IMR-90 (cell line): ENCODE measurements at regions not wholly inside any gene's neighbourhood (a gene's known extent, or its start where the extent isn't known, plus 50 kb on each side); places are given as distances from the start of the nearest gene placed in this dataset.

Source experiments
- ATAC-seq: fragments of 200-7000 bp; cut with Tn5 transposase; 2 replicates; pipeline ENCODE4 v1.9.1; 2020; ENCODE audit warnings: low read depth, mild to moderate bottlenecking, moderate library complexity
- BruUV-seq: library from RNA; stranded (reverse); fragments of 400-500 nt; replicated peaks from 2 replicates; lab custom pipeline; 2021; lab: Mats Ljungman, UMichigan
- CTCF ChIA-PET: fragments of 300-600 bp; formaldehyde crosslinking; extraction: SDS; loops from one replicate; lab custom pipeline; 2021; ENCODE audit warnings: antibody characterized with exemption; lab: Yijun Ruan, JAX
- POLR2A ChIA-PET: fragments of 300-600 bp; sonication (Branson Sonifier 250); formaldehyde crosslinking; loops from one replicate; lab custom pipeline; 2022; ENCODE audit warnings: antibody characterized with exemption; ENCODE audit not compliant: unreplicated experiment; lab: Charles Lee
- DNase-seq: peaks from one replicate; pipeline ENCODE4 v3.0.0; 2013
- H2AFZ ChIP-seq: replicated peaks from 2 replicates; pipeline ENCODE3; 2013; ENCODE audit warnings: low read length, mild to moderate bottlenecking; ENCODE audit not compliant: poor library complexity
- H2AK5ac ChIP-seq: 2 replicates; pipeline ENCODE4 v1.6.1; 2013; ENCODE audit warnings: low read depth, low read length, inconsistent platforms
- H2AK9ac ChIP-seq: replicated peaks from 2 replicates; pipeline ENCODE3; 2013; ENCODE audit warnings: mild to moderate bottlenecking, low read depth, low read length, moderate library complexity; ENCODE audit not compliant: poor library complexity
- H2BK120ac ChIP-seq: 2 replicates; pipeline ENCODE4 v1.6.1; 2013; ENCODE audit warnings: low read depth, low read length, inconsistent platforms
- H2BK15ac ChIP-seq: 3 replicates; pipeline ENCODE4 v1.6.1; 2013; ENCODE audit warnings: low read depth, low read length, inconsistent platforms
- H2BK20ac ChIP-seq: 2 replicates; pipeline ENCODE4 v1.6.1; 2013; ENCODE audit warnings: low read depth, mild to moderate bottlenecking, inconsistent platforms, low read length, moderate library complexity
- H2BK5ac ChIP-seq: 2 replicates; pipeline ENCODE4 v1.6.1; 2013; ENCODE audit warnings: mild to moderate bottlenecking, low read depth, low read length, inconsistent platforms; ENCODE audit not compliant: poor library complexity, severe bottlenecking
- H3K14ac ChIP-seq: replicated peaks from 2 replicates; pipeline ENCODE4 v1.6.1; 2013; ENCODE audit warnings: low read depth, low read length, inconsistent platforms
- H3K18ac ChIP-seq: 2 replicates; pipeline ENCODE4 v1.6.1; 2013; ENCODE audit warnings: low read depth, low read length, control low read depth
- H3K23ac ChIP-seq: 2 replicates; pipeline ENCODE4 v1.6.1; 2013; ENCODE audit warnings: low read depth, low read length, inconsistent platforms
- H3K27ac ChIP-seq: 2 replicates; pipeline ENCODE4 v1.5.1; 2013; ENCODE audit warnings: mild to moderate bottlenecking, control low read depth, low read length; ENCODE audit not compliant: insufficient read depth
- H3K27me3 ChIP-seq: 2 replicates; pipeline ENCODE4 v1.6.1; 2013; ENCODE audit warnings: low read length; ENCODE audit not compliant: control insufficient read depth, insufficient read depth
- H3K36me3 ChIP-seq: 2 replicates; pipeline ENCODE4 v1.6.1; 2013; ENCODE audit warnings: low read length, mixed read lengths; ENCODE audit not compliant: control insufficient read depth, insufficient read depth
- H3K4ac ChIP-seq: 2 replicates; pipeline ENCODE4 v1.6.1; 2013; ENCODE audit warnings: low read depth, low read length, inconsistent platforms
- H3K4me1 ChIP-seq: 2 replicates; pipeline ENCODE4 v1.6.1; 2013; ENCODE audit warnings: low read length, mixed read lengths; ENCODE audit not compliant: control insufficient read depth, insufficient read depth
- H3K4me2 ChIP-seq: 2 replicates; pipeline ENCODE4 v1.6.1; 2013; ENCODE audit warnings: low read depth, mild to moderate bottlenecking, control low read depth, low read length, moderate library complexity
- H3K4me3 ChIP-seq: 2 replicates; pipeline ENCODE4 v1.5.1; 2013; ENCODE audit warnings: low read depth, mild to moderate bottlenecking, control low read depth, low read length, moderate library complexity; ENCODE audit not compliant: insufficient read depth
- H3K56ac ChIP-seq: 2 replicates; pipeline ENCODE4 v1.6.1; 2013; ENCODE audit warnings: low read length, inconsistent platforms; ENCODE audit not compliant: insufficient read depth; ENCODE audit errors: extremely low read depth
- H3K79me1 ChIP-seq, 2 experiments: 2 replicates each; pipeline ENCODE4 v1.6.1; 2013; ENCODE audit warnings: low read length in 2 of 2, inconsistent platforms in 1 of 2, low read depth in 1 of 2
- H3K9ac ChIP-seq: 2 replicates; pipeline ENCODE4 v1.6.1; 2013; ENCODE audit warnings: low read depth, low read length, control low read depth
- H3K9me1 ChIP-seq: 2 replicates; pipeline ENCODE4 v1.6.1; 2013; ENCODE audit warnings: low read length, inconsistent platforms; ENCODE audit not compliant: insufficient read depth
- H3K9me3 ChIP-seq: 2 replicates; pipeline ENCODE4 v1.6.1; 2013; ENCODE audit warnings: low read length; ENCODE audit not compliant: control insufficient read depth, insufficient read depth
- H4K20me1 ChIP-seq: 2 replicates; pipeline ENCODE4 v1.6.1; 2013; ENCODE audit warnings: low read length, inconsistent platforms; ENCODE audit not compliant: insufficient read depth
- H4K5ac ChIP-seq: 2 replicates; pipeline ENCODE4 v1.6.1; 2013; ENCODE audit warnings: mild to moderate bottlenecking, low read depth, low read length, control low read depth
- H4K8ac ChIP-seq, 2 experiments: 2 replicates each; pipeline ENCODE4 v1.6.1; 2013; ENCODE audit warnings: low read depth in 2 of 2, low read length in 2 of 2, control low read depth in 1 of 2, inconsistent platforms in 1 of 2
- H4K91ac ChIP-seq: 2 replicates; pipeline ENCODE4 v1.6.1; 2013; ENCODE audit warnings: low read depth, low read length, inconsistent platforms; ENCODE audit not compliant: insufficient read depth
- BHLHE40 ChIP-seq: fragments of 150-350 bp; IDR thresholded peaks from 2 replicates; pipeline ENCODE4 v1.6.1; 2016; ENCODE audit warnings: mild to moderate bottlenecking, low read depth, low read length
- CEBPB ChIP-seq: IDR thresholded peaks from 2 replicates; pipeline ENCODE4 v1.6.1; 2012; ENCODE audit warnings: low read depth, low read length, improper control_type of control experiment
- CHD1 ChIP-seq: IDR thresholded peaks from 2 replicates; pipeline ENCODE4 v1.6.1; 2012; ENCODE audit warnings: low read depth, low read length, improper control_type of control experiment
- FOS ChIP-seq: fragments of 150-350 bp; IDR thresholded peaks from 2 replicates; pipeline ENCODE4 v1.6.1; 2016; ENCODE audit warnings: low read depth, low read length
- MAFK ChIP-seq: IDR thresholded peaks from 2 replicates; pipeline ENCODE4 v1.6.1; 2012; ENCODE audit warnings: low read depth, low read length, improper control_type of control experiment
- MAZ ChIP-seq: IDR thresholded peaks from 2 replicates; pipeline ENCODE4 v1.6.1; 2012; ENCODE audit warnings: low read depth, mild to moderate bottlenecking, low read length, improper control_type of control experiment, moderate library complexity, borderline replicate concordance
- MXI1 ChIP-seq: IDR thresholded peaks from 2 replicates; pipeline ENCODE4 v1.6.1; 2012; ENCODE audit warnings: low read depth, mild to moderate bottlenecking, low read length, moderate library complexity, borderline replicate concordance
- NFE2L2 ChIP-seq: fragments of 150-350 bp; IDR thresholded peaks from 2 replicates; pipeline ENCODE4 v1.6.1; 2016; ENCODE audit warnings: low read depth, mild to moderate bottlenecking, low read length
- POLR2A ChIP-seq: IDR thresholded peaks from 2 replicates; pipeline ENCODE4 v1.6.1; 2012; ENCODE audit warnings: mild to moderate bottlenecking, low read depth, low read length
- RAD21 ChIP-seq: IDR thresholded peaks from 2 replicates; pipeline ENCODE4 v1.6.1; 2012; ENCODE audit warnings: low read length, improper control_type of control experiment
- RCOR1 ChIP-seq: IDR thresholded peaks from 2 replicates; pipeline ENCODE4 v1.6.1; 2012; ENCODE audit warnings: mild to moderate bottlenecking, low read length, improper control_type of control experiment; ENCODE audit not compliant: insufficient replicate concordance
- RFX5 ChIP-seq: IDR thresholded peaks from 2 replicates; pipeline ENCODE4 v1.8.0; 2012; ENCODE audit warnings: low read depth, mild to moderate bottlenecking, low read length, moderate library complexity
- SMC3 ChIP-seq: fragments of 150-350 bp; IDR thresholded peaks from 2 replicates; pipeline ENCODE4 v1.6.1; 2016; ENCODE audit warnings: low read depth, mild to moderate bottlenecking, antibody characterized with exemption, low read length, moderate library complexity
- WGBS, 2 experiments: methylation state at CpG; one replicate each; pipeline versions ENCODE4 v1.1.5 to v1.1.7; 2013; ENCODE audit warnings: missing lambda C conversion rate in 2 of 2; ENCODE audit not compliant: insufficient read length in 1 of 2; ENCODE audit errors: extremely low coverage in 2 of 2; 5-methylcytosine and 5-hydroxymethylcytosine counted together
- dilution Hi-C: fragments of 300-500 bp; cut with HindIII; formaldehyde crosslinking; loops from one replicate; pipeline ENCODE4 v1.14.3; 2018; ENCODE audit warnings: low sequenced_read_pairs; ENCODE audit not compliant: unreplicated experiment
- in situ Hi-C: fragments of 300-500 bp; cut with MboI; formaldehyde crosslinking; loops from 3 replicates; pipeline ENCODE4 v1.14.3; 2019; ENCODE audit warnings: low sequenced_read_pairs, inconsistent platforms, mixed read lengths
- intact Hi-C: fragments of 100-400 bp; cut with micrococcal nuclease; formaldehyde crosslinking; loops from 2 replicates; pipeline ENCODE4 v1.10.0; 2022
- TF ChIP-seq, protein P1 (sequence below): fragments of 150-350 bp; IDR thresholded peaks from 2 replicates; pipeline ENCODE4 v1.6.1; 2017; ENCODE audit warnings: mild to moderate bottlenecking, antibody characterized with exemption, low read length, low read depth
- TF ChIP-seq, protein P2 (sequence below): fragments of 150-350 bp; IDR thresholded peaks from 2 replicates; pipeline ENCODE4 v1.6.1; 2016; ENCODE audit warnings: low read depth, mild to moderate bottlenecking, low read length, moderate library complexity, borderline replicate concordance
- TF ChIP-seq, protein P3 (sequence below): conservative IDR thresholded peaks from 2 replicates; pipeline ENCODE4 v1.5.1; 2012; ENCODE audit warnings: mild to moderate bottlenecking, low read depth, low read length, improper control_type of control experiment

DNA sequence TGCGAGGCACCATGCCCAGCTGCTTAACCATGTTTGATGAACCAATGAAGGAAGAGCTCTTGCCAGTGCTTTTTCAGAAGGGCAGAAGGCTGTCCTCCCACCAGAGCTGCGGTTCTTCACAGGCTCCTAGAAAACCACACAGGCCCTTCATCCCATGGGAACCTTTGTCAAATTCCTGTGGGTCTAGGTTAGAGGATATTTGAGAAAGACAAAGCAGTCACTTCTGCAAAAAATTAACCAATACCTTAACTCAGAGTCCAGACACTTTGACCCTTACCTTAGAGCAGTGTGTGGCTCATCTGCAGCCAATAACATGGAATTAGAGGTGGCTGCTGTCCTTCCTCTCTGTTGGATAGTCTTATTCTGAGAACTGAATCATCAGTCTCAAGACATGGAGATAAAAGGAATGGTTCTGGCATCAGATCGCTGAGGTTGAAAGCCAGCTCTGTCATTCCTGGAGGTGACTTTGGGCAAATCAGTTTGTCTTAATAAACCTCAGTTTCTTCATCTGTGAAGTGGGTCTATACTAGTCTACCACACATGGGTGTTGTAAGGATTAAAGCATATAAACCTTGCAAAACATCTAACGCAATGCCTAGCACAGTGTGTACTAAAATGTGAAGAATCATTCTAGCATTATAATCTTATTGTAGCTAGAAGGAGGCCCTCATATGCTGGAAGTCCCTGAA, 65.1 kb upstream of the PIP4K2A start:
- TF ChIP-seq RAD21 (no peak), MXI1 (no peak), MAFK (no peak), SMC3 (no peak), POLR2A (no peak), BHLHE40 (no peak), FOS (no peak), RFX5 (no peak), NFE2L2 (no peak), RCOR1 (no peak), MAZ (no peak), CEBPB (no peak), CHD1 (no peak)
- TF ChIP-seq, protein P1, sequence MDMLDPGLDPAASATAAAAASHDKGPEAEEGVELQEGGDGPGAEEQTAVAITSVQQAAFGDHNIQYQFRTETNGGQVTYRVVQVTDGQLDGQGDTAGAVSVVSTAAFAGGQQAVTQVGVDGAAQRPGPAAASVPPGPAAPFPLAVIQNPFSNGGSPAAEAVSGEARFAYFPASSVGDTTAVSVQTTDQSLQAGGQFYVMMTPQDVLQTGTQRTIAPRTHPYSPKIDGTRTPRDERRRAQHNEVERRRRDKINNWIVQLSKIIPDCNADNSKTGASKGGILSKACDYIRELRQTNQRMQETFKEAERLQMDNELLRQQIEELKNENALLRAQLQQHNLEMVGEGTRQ: no peak
- TF ChIP-seq, protein P2, sequence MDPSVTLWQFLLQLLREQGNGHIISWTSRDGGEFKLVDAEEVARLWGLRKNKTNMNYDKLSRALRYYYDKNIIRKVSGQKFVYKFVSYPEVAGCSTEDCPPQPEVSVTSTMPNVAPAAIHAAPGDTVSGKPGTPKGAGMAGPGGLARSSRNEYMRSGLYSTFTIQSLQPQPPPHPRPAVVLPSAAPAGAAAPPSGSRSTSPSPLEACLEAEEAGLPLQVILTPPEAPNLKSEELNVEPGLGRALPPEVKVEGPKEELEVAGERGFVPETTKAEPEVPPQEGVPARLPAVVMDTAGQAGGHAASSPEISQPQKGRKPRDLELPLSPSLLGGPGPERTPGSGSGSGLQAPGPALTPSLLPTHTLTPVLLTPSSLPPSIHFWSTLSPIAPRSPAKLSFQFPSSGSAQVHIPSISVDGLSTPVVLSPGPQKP: no peak
- TF ChIP-seq, protein P3, sequence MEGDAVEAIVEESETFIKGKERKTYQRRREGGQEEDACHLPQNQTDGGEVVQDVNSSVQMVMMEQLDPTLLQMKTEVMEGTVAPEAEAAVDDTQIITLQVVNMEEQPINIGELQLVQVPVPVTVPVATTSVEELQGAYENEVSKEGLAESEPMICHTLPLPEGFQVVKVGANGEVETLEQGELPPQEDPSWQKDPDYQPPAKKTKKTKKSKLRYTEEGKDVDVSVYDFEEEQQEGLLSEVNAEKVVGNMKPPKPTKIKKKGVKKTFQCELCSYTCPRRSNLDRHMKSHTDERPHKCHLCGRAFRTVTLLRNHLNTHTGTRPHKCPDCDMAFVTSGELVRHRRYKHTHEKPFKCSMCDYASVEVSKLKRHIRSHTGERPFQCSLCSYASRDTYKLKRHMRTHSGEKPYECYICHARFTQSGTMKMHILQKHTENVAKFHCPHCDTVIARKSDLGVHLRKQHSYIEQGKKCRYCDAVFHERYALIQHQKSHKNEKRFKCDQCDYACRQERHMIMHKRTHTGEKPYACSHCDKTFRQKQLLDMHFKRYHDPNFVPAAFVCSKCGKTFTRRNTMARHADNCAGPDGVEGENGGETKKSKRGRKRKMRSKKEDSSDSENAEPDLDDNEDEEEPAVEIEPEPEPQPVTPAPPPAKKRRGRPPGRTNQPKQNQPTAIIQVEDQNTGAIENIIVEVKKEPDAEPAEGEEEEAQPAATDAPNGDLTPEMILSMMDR: no peak
- no peak overlapping the region for H3K4me2 ChIP-seq
- H3K27me3 ChIP-seq: peaks cover 2% of the 10 kb centered on the region; the same call in 1 of the 2 replicates
- dilution Hi-C loops: no loop called here
- POLR2A ChIA-PET: no interaction called here
- H3K56ac ChIP-seq: no peak overlapping the region
- H3K9me1 ChIP-seq: no peaks in the 10 kb centered on the region
- H2BK20ac ChIP-seq: no peak overlapping the region
- H3K4me1 ChIP-seq: no peaks in the 10 kb centered on the region
- WGBS, 2 experiments: 100% methylated on average over 1 of the region's 4 CpGs; no CpG with 5 or more reads in 1 of the 2 experiments
- no peak overlapping the region for H4K8ac ChIP-seq
- no peaks in the 10 kb centered on the region for H4K20me1 ChIP-seq
- H3K79me1 ChIP-seq: no peaks in the 10 kb centered on the region
- H3K18ac ChIP-seq: no peak overlapping the region
- no peak overlapping the region for H3K23ac ChIP-seq
- DNase-seq (no peak), ATAC-seq (no peak)
- no peaks in the 10 kb centered on the region for H3K36me3 ChIP-seq
- no peak overlapping the region for H2AFZ ChIP-seq
- intact Hi-C loops: no loop called here
- H2AK9ac ChIP-seq: no peak overlapping the region
- no peak overlapping the region for H3K4me3 ChIP-seq
- H4K91ac ChIP-seq: no peak overlapping the region
- no peak overlapping the region for H3K4ac ChIP-seq
- no peak overlapping the region for H3K9ac ChIP-seq
- no peak overlapping the region for H2BK120ac ChIP-seq
- H4K5ac ChIP-seq: no peak overlapping the region
- CTCF ChIA-PET: interaction anchor here (0.6 to 1.3 kb wide), 2 partner anchors 16 to 150 kb away, joined by 3 read pairs; no protein-coding TSS in a partner anchor
- BruUV-seq: no TSS peak
- no peak overlapping the region for H2BK5ac ChIP-seq
- H3K9me3 ChIP-seq: no peaks in the 10 kb centered on the region; the same call in 1 of the 2 replicates
- no peak overlapping the region for H3K14ac ChIP-seq
- no peak overlapping the region for H2BK15ac ChIP-seq
- no peak overlapping the region for H2AK5ac ChIP-seq
- no peak overlapping the region for H3K27ac ChIP-seq
- in situ Hi-C loops: no loop called here
